ENCODE measurements at regions not wholly inside any gene's neighbourhood (a gene's known extent, or its start where the extent isn't known, plus 50 kb on each side); places are given as distances from the start of the nearest gene placed in this dataset.

DNA sequence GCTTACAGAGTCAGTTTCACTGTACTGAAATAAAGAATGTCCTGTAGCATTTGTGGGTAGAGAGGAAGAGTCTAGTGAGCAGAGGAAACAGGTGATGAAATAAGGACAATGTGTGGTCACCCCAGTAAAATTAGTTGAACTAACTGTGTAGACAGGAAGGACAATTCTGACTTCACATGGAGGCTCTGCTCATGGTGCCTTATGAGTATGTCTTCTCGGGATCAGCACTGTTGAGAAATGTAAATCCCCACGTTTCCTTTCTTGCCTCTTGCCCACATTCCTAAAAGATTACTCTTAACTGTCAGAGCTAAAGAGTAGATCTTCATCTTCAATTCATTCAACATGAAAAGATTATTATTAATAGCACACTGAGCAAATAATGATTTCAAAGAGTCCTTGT is 113.2 kb upstream of the FLRT2 start:
- 21% methylated on average over 2 of the region's 2 CpGs for WGBS (ENCODE audit: insufficient coverage)
- DNase-seq: no peak
- Histone ChIP-seq H3K27ac (ENCODE audit: low read length) (no peak overlapping the region), H3K27me3 (ENCODE audit: control insufficient read depth, insufficient read depth, low read length) (no peaks in the 10 kb centered on the region), H3K36me3 (ENCODE audit: control insufficient read depth, insufficient read depth, low read length) (no peaks in the 10 kb centered on the region), H3K4me1 (ENCODE audit: control insufficient read depth, insufficient read depth, low read length) (no peaks in the 10 kb centered on the region), H3K9me3 (ENCODE audit: control insufficient read depth, insufficient read depth, low read length) (no peaks in the 10 kb centered on the region), H3K4me3 (ENCODE audit: low read length) (no peak overlapping the region)
- TF ChIP-seq, protein P1, sequence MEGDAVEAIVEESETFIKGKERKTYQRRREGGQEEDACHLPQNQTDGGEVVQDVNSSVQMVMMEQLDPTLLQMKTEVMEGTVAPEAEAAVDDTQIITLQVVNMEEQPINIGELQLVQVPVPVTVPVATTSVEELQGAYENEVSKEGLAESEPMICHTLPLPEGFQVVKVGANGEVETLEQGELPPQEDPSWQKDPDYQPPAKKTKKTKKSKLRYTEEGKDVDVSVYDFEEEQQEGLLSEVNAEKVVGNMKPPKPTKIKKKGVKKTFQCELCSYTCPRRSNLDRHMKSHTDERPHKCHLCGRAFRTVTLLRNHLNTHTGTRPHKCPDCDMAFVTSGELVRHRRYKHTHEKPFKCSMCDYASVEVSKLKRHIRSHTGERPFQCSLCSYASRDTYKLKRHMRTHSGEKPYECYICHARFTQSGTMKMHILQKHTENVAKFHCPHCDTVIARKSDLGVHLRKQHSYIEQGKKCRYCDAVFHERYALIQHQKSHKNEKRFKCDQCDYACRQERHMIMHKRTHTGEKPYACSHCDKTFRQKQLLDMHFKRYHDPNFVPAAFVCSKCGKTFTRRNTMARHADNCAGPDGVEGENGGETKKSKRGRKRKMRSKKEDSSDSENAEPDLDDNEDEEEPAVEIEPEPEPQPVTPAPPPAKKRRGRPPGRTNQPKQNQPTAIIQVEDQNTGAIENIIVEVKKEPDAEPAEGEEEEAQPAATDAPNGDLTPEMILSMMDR (IDR thresholded peaks at IDR 0.05): no peak
- Mint-ChIP-seq H3K4me1 (peaks cover 0 to 5% of the 10 kb centered on the region in 2 donors), H3K9me3 (peaks cover 2 to 3% of the 10 kb centered on the region in 2 donors), H3K27me3 (ENCODE audit: low read depth in 2 of 2) (no peaks in the 10 kb centered on the region), H3K36me3 (no peaks in the 10 kb centered on the region), H3K4me3 (no peak overlapping the region), H3K27ac (no peak overlapping the region)
- intact Hi-C loops (cut with micrococcal nuclease): no loop called here
- no peak for ATAC-seq

DNA sequence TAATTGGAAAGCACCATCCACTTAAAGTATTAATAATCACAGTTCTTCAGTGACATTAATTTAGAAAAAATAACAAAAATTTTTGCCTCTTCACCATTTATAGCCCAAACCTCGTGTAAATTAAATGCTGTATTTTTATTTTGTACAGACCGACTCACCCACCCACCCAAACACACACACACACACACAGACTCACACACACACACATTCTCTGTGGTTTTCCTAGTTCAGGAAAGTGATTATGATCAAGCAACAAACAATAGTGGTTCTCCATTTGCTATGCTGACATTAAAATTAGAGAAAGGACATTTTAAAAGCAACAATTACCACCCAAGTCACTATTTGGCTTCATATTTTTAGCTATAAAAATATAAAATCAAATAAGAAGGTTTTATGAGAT is 112.5 kb upstream of the FLRT2 start:
- H3K9me3 Mint-ChIP-seq: peaks cover 2 to 3% of the 10 kb centered on the region in 2 donors
- H3K27me3 Mint-ChIP-seq (ENCODE audit: low read depth in 2 of 2): no peaks in the 10 kb centered on the region
- TF ChIP-seq, protein P1 (IDR thresholded peaks at IDR 0.05): no peak
- H3K27me3 ChIP-seq (ENCODE audit: control insufficient read depth, insufficient read depth, low read length): no peaks in the 10 kb centered on the region
- H3K4me1 Mint-ChIP-seq: peaks cover 0 to 5% of the 10 kb centered on the region in 2 donors
- no peak overlapping the region for H3K4me3 Mint-ChIP-seq
- H3K27ac ChIP-seq (ENCODE audit: low read length): no peak overlapping the region
- H3K4me1 ChIP-seq (ENCODE audit: control insufficient read depth, insufficient read depth, low read length): no peaks in the 10 kb centered on the region
- DNase-seq: no peak
- no peak overlapping the region for H3K27ac Mint-ChIP-seq
- 0% methylated on average over 2 of the region's 2 CpGs for WGBS (ENCODE audit: insufficient coverage)
- intact Hi-C loops (cut with micrococcal nuclease): no loop called here
- H3K4me3 ChIP-seq (ENCODE audit: low read length): no peak overlapping the region
- H3K36me3 ChIP-seq (ENCODE audit: control insufficient read depth, insufficient read depth, low read length): no peaks in the 10 kb centered on the region
- no peaks in the 10 kb centered on the region for H3K9me3 ChIP-seq (ENCODE audit: control insufficient read depth, insufficient read depth, low read length)
- no peak for ATAC-seq
- H3K36me3 Mint-ChIP-seq: no peaks in the 10 kb centered on the region

DNA sequence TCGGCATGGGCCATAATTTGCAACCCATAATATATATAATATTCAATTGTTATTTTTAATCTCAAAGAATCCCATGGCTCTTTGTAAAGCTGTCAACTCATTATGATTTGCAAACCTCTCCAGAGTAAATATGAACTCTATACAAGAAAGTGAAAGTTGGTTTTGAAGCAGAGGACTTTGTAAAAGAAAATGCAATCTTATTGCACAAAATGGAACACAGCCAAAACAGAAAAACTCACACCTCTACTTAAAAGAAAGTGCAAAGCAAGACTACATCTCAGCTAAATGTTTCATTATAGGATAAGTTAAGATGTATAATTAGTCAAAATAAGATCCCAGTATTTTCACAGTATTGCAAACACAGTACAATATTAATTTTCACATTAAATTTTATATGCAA is 111.2 kb upstream of the FLRT2 start:
- peaks cover 0 to 5% of the 10 kb centered on the region in 2 donors for H3K4me1 Mint-ChIP-seq
- peaks cover 2 to 3% of the 10 kb centered on the region in 2 donors for H3K9me3 Mint-ChIP-seq
- Histone ChIP-seq H3K9me3 (ENCODE audit: control insufficient read depth, insufficient read depth, low read length) (no peaks in the 10 kb centered on the region), H3K27ac (ENCODE audit: low read length) (no peak overlapping the region), H3K27me3 (ENCODE audit: control insufficient read depth, insufficient read depth, low read length) (no peaks in the 10 kb centered on the region), H3K4me3 (ENCODE audit: low read length) (no peak overlapping the region), H3K36me3 (ENCODE audit: control insufficient read depth, insufficient read depth, low read length) (no peaks in the 10 kb centered on the region), H3K4me1 (ENCODE audit: control insufficient read depth, insufficient read depth, low read length) (no peaks in the 10 kb centered on the region)
- no peaks in the 10 kb centered on the region for H3K27me3 Mint-ChIP-seq (ENCODE audit: low read depth in 2 of 2)
- no peak for ATAC-seq
- H3K27ac Mint-ChIP-seq: no peak overlapping the region
- no peak for DNase-seq
- WGBS (ENCODE audit: insufficient coverage): no CpG with 5 or more reads among the region's 1 CpG
- TF ChIP-seq, protein P1 (IDR thresholded peaks at IDR 0.05): no peak
- no peaks in the 10 kb centered on the region for H3K36me3 Mint-ChIP-seq
- intact Hi-C loops (cut with micrococcal nuclease): no loop called here
- H3K4me3 Mint-ChIP-seq: no peak overlapping the region

DNA sequence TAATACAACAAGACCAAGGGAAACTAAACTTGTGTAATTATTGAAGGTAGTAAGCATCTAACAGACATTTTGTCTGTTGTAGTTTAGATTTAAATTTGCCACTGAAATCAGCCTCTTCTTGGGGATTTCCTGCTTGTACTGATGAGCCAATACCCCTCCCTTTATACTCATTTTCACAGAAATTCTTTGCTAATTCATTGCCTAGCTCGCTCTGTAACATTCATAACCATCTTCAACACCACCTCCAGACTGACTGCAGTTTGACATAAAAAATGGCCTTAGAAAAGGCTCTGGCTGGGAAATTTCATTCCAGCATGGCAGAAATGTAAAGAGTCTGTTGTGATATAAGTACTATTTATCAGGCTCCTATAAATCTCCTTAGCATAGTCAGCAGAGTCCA is 109.7 kb upstream of the FLRT2 start:
- Histone ChIP-seq H3K4me1 (ENCODE audit: control insufficient read depth, insufficient read depth, low read length) (no peaks in the 10 kb centered on the region), H3K9me3 (ENCODE audit: control insufficient read depth, insufficient read depth, low read length) (no peaks in the 10 kb centered on the region), H3K27me3 (ENCODE audit: control insufficient read depth, insufficient read depth, low read length) (no peaks in the 10 kb centered on the region), H3K36me3 (ENCODE audit: control insufficient read depth, insufficient read depth, low read length) (no peaks in the 10 kb centered on the region), H3K27ac (ENCODE audit: low read length) (no peak overlapping the region), H3K4me3 (ENCODE audit: low read length) (no peak overlapping the region)
- intact Hi-C loops (cut with micrococcal nuclease): no loop called here
- Mint-ChIP-seq H3K9me3 (no peaks in the 10 kb centered on the region), H3K4me3 (no peak overlapping the region), H3K4me1 (peaks cover 0 to 5% of the 10 kb centered on the region in 2 donors), H3K27ac (no peak overlapping the region), H3K36me3 (no peaks in the 10 kb centered on the region), H3K27me3 (ENCODE audit: low read depth in 2 of 2) (no peaks in the 10 kb centered on the region)
- 67% methylated on average over 1 of the region's 1 CpG for WGBS (ENCODE audit: insufficient coverage)
- DNase-seq (no peak), ATAC-seq (no peak)
- TF ChIP-seq, protein P1 (IDR thresholded peaks at IDR 0.05): no peak

Data from natural killer cell (primary cell).